H1 (cell line): ENCODE measurements at regions not wholly inside any gene's neighbourhood (a gene's known extent, or its start where the extent isn't known, plus 50 kb on each side); places are given as distances from the start of the nearest gene placed in this dataset.

Experiments
- CTCF ChIA-PET: fragments of 300-600 bp; sonication (Branson Sonifier 250); formaldehyde crosslinking; loops from one replicate; lab custom pipeline; 2021; ENCODE audit not compliant: partially characterized antibody; lab: Charles Lee
- POLR2A ChIA-PET: fragments of 300-600 bp; sonication (Branson Sonifier 250); formaldehyde crosslinking; loops from one replicate; lab custom pipeline; 2021; ENCODE audit warnings: inconsistent platforms; ENCODE audit not compliant: partially characterized antibody; lab: Charles Lee
- DNase-seq, 2 experiments: peaks; one replicate each; pipeline versions ENCODE4 v3.0.0 to v3.0.0-alpha.2; 2010 to 2022; ENCODE audit warnings: low spot score in 2 of 2, low read depth in 1 of 2, mixed read lengths in 1 of 2
- FAIRE-seq: peaks from 2 replicates; lab custom pipeline; 2011; peaks lifted over from hg19 to GRCh38; lab: Jason Lieb, UNC
- H2AFZ ChIP-seq: 2 replicates; pipeline ENCODE4 v1.8.1; 2012; ENCODE audit warnings: low read length, inconsistent platforms
- H2AK5ac ChIP-seq: 2 replicates; pipeline ENCODE4 v1.6.1; 2013; ENCODE audit warnings: low read depth, low read length
- H2BK120ac ChIP-seq: replicated peaks from 2 replicates; pipeline ENCODE3; 2013; ENCODE audit warnings: low read depth, low read length, inconsistent platforms
- H2BK12ac ChIP-seq: 2 replicates; pipeline ENCODE4 v1.6.1; 2013; ENCODE audit warnings: low read depth, low read length
- H2BK15ac ChIP-seq: 2 replicates; pipeline ENCODE4 v1.6.1; 2013; ENCODE audit warnings: low read length
- H2BK20ac ChIP-seq: 2 replicates; pipeline ENCODE4 v1.6.1; 2013; ENCODE audit warnings: low read length
- H2BK5ac ChIP-seq: 2 replicates; pipeline ENCODE4 v1.6.1; 2013; ENCODE audit warnings: low read depth, low read length
- H3K14ac ChIP-seq: 2 replicates; pipeline ENCODE4 v1.6.1; 2013; ENCODE audit warnings: inconsistent platforms; ENCODE audit not compliant: insufficient read length
- H3K18ac ChIP-seq: 2 replicates; pipeline ENCODE4 v1.6.1; 2013; ENCODE audit warnings: low read length; ENCODE audit errors: extremely low read depth
- H3K23ac ChIP-seq: 2 replicates; pipeline ENCODE4 v1.6.1; 2013; ENCODE audit warnings: inconsistent platforms; ENCODE audit not compliant: insufficient read length
- H3K23me2 ChIP-seq: 2 replicates; pipeline ENCODE4 v1.6.1; 2013; ENCODE audit warnings: low read depth, low read length
- H3K27ac ChIP-seq: 2 replicates; pipeline ENCODE4 v1.6.1; 2011; ENCODE audit warnings: low read depth, low read length, inconsistent platforms
- H3K27me3 ChIP-seq, 4 experiments: replicated peaks in 1 of 4; 1 replicate in 1 of 4; 2 replicates in 3 of 4; pipeline versions ENCODE4 v1.6.1 to v1.8.1; 2011 to 2013; ENCODE audit warnings: low read length in 3 of 4, mild to moderate bottlenecking in 3 of 4, inconsistent platforms in 2 of 4, mixed read lengths in 2 of 4, moderate library complexity in 1 of 4; ENCODE audit not compliant: control insufficient read depth in 3 of 4, insufficient read depth in 3 of 4; ENCODE audit errors: extremely low read depth in 1 of 4
- H3K36me3 ChIP-seq, 4 experiments: 2 replicates each; pipeline versions ENCODE4 v1.6.1 to v1.8.1; 2011 to 2013; ENCODE audit warnings: mild to moderate bottlenecking in 4 of 4, low read length in 3 of 4, moderate library complexity in 2 of 4, control low read depth in 1 of 4, inconsistent platforms in 1 of 4; ENCODE audit not compliant: insufficient read depth in 4 of 4, control insufficient read depth in 2 of 4
- H3K4ac ChIP-seq: replicated peaks from 2 replicates; pipeline ENCODE3; 2013; ENCODE audit warnings: low read length, low read depth, mixed read lengths, inconsistent platforms; ENCODE audit not compliant: insufficient read length
- H3K4me1 ChIP-seq, 4 experiments: replicated peaks in 1 of 4; 1 replicate in 1 of 4; 2 replicates in 3 of 4; pipeline versions ENCODE4 v1.6.1 to v1.8.1; 2011 to 2013; ENCODE audit warnings: low read length in 3 of 4, inconsistent platforms in 2 of 4, mixed read lengths in 1 of 4; ENCODE audit not compliant: insufficient read depth in 4 of 4, control insufficient read depth in 3 of 4
- H3K4me2 ChIP-seq, 2 experiments: 2 replicates each; pipeline versions ENCODE4 v1.6.1 to v1.8.1; 2011 to 2013; ENCODE audit warnings: low read depth in 2 of 2, low read length in 2 of 2, control low read depth in 1 of 2, inconsistent platforms in 1 of 2, mild to moderate bottlenecking in 1 of 2; ENCODE audit not compliant: insufficient read depth in 1 of 2
- H3K4me3 ChIP-seq, 4 experiments: fragments of 200-600, 300-600 bp in 1 of 4; sonication (generic), shearing (Covaris generic), sonication (Bioruptor Twin) in 1 of 4; 2 replicates each; pipeline versions ENCODE4 v1.5.1 to v1.8.1; 2011 to 2016; ENCODE audit warnings: low read length in 4 of 4, low read depth in 3 of 4, control low read depth in 2 of 4, inconsistent platforms in 2 of 4, mild to moderate bottlenecking in 2 of 4, mixed read lengths in 1 of 4, moderate library complexity in 1 of 4; ENCODE audit not compliant: insufficient read depth in 2 of 4; ENCODE audit errors: extremely low read depth in 1 of 4
- H3K56ac ChIP-seq: replicated peaks from 2 replicates; pipeline ENCODE3; 2013; ENCODE audit warnings: low read depth, mild to moderate bottlenecking, mixed read lengths, low read length, inconsistent platforms; ENCODE audit not compliant: insufficient read length
- H3K79me1 ChIP-seq: 2 replicates; pipeline ENCODE4 v1.6.1; 2013; ENCODE audit warnings: low read depth, low read length, control low read depth
- H3K79me2 ChIP-seq, 2 experiments: 2 replicates each; pipeline versions ENCODE4 v1.6.1 to v1.8.1; 2012 to 2013; ENCODE audit warnings: low read length in 2 of 2, mild to moderate bottlenecking in 2 of 2, inconsistent platforms in 1 of 2; ENCODE audit not compliant: insufficient read depth in 2 of 2, control insufficient read depth in 1 of 2
- H3K9ac ChIP-seq, 4 experiments: replicated peaks in 1 of 4; 1 replicate in 1 of 4; 2 replicates in 3 of 4; pipeline versions ENCODE4 v1.6.1 to v1.8.1; 2011 to 2013; ENCODE audit warnings: low read depth in 3 of 4, low read length in 3 of 4, control low read depth in 2 of 4, mild to moderate bottlenecking in 2 of 4, moderate library complexity in 2 of 4, inconsistent platforms in 1 of 4; ENCODE audit errors: extremely low read depth in 1 of 4
- H3K9me3 ChIP-seq, 2 experiments: 2 replicates each; pipeline versions ENCODE4 v1.6.1 to v1.8.1; 2012 to 2013; ENCODE audit warnings: mild to moderate bottlenecking in 2 of 2, moderate library complexity in 2 of 2, control low read depth in 1 of 2, inconsistent platforms in 1 of 2, low read depth in 1 of 2, low read length in 1 of 2, mixed read lengths in 1 of 2; ENCODE audit not compliant: insufficient read depth in 2 of 2
- H4K20me1 ChIP-seq, 2 experiments: replicated peaks in 1 of 2; 2 replicates each; pipeline versions ENCODE3 to v1.8.1; 2011 to 2013; ENCODE audit warnings: inconsistent platforms in 2 of 2, low read length in 2 of 2, mild to moderate bottlenecking in 1 of 2; ENCODE audit not compliant: insufficient read depth in 2 of 2, control insufficient read depth in 1 of 2
- H4K5ac ChIP-seq: 2 replicates; pipeline ENCODE4 v1.6.1; 2013; ENCODE audit warnings: low read length, low read depth, mixed read lengths, inconsistent platforms; ENCODE audit not compliant: insufficient read length
- H4K8ac ChIP-seq: 2 replicates; pipeline ENCODE4 v1.8.0; 2013; ENCODE audit warnings: mild to moderate bottlenecking, moderate library complexity, low read length, inconsistent platforms; ENCODE audit not compliant: insufficient read depth; ENCODE audit errors: extremely low read depth
- H4K91ac ChIP-seq: replicated peaks from 2 replicates; pipeline ENCODE3; 2013; ENCODE audit warnings: low read length, mixed read lengths, inconsistent platforms; ENCODE audit not compliant: insufficient read length
- CEBPB ChIP-seq: IDR thresholded peaks from 2 replicates; pipeline ENCODE4 v1.6.1; 2012; ENCODE audit warnings: low read depth, low read length
- RAD21 ChIP-seq, 2 experiments: IDR thresholded peaks in 1 of 2; conservative IDR thresholded peaks in 1 of 2; 2 replicates each; pipeline ENCODE4 v1.6.1; 2011; ENCODE audit warnings: low read depth in 2 of 2, low read length in 2 of 2, improper control_type of control experiment in 1 of 2, inconsistent platforms in 1 of 2, mild to moderate bottlenecking in 1 of 2, moderate library complexity in 1 of 2
- WGBS, 2 experiments: shearing (Covaris generic) in 1 of 2; methylation state at CpG; one replicate each; pipeline versions ENCODE4 v1.1.6 to v1.1.7; 2013 to 2015; ENCODE audit warnings: low lambda C conversion rate in 2 of 2, mixed read lengths in 2 of 2, inconsistent platforms in 1 of 2, low coverage in 1 of 2, missing lambda C conversion rate in 1 of 2; ENCODE audit not compliant: insufficient replicate concordance in 2 of 2, insufficient coverage in 1 of 2, insufficient read length in 1 of 2; ENCODE audit errors: extremely low coverage in 1 of 2, missing lambda C conversion rate in 1 of 2; 5-methylcytosine and 5-hydroxymethylcytosine counted together

- no peak overlapping the region for H3K18ac ChIP-seq
- H2BK15ac ChIP-seq: no peak overlapping the region
- no peak overlapping the region for H3K14ac ChIP-seq
- FAIRE-seq (no peak), DNase-seq (no peak)
- no peak overlapping the region for H3K27ac ChIP-seq
- no peaks in the 10 kb centered on the region for H3K23me2 ChIP-seq
- no peaks in the 10 kb centered on the region for H3K79me2 ChIP-seq
- H3K79me1 ChIP-seq: no peaks in the 10 kb centered on the region
- no peak overlapping the region for H3K56ac ChIP-seq
- no peaks in the 10 kb centered on the region for H3K36me3 ChIP-seq
- no peak overlapping the region for H2BK120ac ChIP-seq
- H2AK5ac ChIP-seq: no peak overlapping the region
- no peaks in the 10 kb centered on the region for H3K27me3 ChIP-seq
- H3K9ac ChIP-seq: no peak overlapping the region
- no peak overlapping the region for H2AFZ ChIP-seq
- no peak overlapping the region for H4K8ac ChIP-seq
- H4K91ac ChIP-seq: no peak overlapping the region
- no peaks in the 10 kb centered on the region for H3K9me3 ChIP-seq
- ChIA-PET CTCF (no interaction called here), POLR2A (no interaction called here)
- H3K4me1 ChIP-seq: no peaks in the 10 kb centered on the region
- no peak overlapping the region for H3K4me2 ChIP-seq
- no peak overlapping the region for H3K4ac ChIP-seq
- H4K20me1 ChIP-seq: no peaks in the 10 kb centered on the region
- TF ChIP-seq RAD21 (IDR thresholded peaks at IDR 0.05 in 1 of 2, conservative IDR thresholded peaks at IDR 0.05 in 1 of 2; ENCODE audit: low read depth in 2 of 2, low read length in 2 of 2): peak; percentile 36
- no peak for TF ChIP-seq CEBPB
- no peak overlapping the region for H4K5ac ChIP-seq
- H2BK12ac ChIP-seq: no peak overlapping the region
- H2BK5ac ChIP-seq: no peak overlapping the region
- 91% methylated on average over 2 of the region's 2 CpGs; no CpG with 5 or more reads in 1 of the 2 experiments for WGBS, 2 experiments
- H3K23ac ChIP-seq: no peak overlapping the region
- H2BK20ac ChIP-seq: no peak overlapping the region
- no peak overlapping the region for H3K4me3 ChIP-seq
Measured at GRCh38 chr3:6392123-6392522, 468.8 kb upstream of the GRM7 start.
